HG02884 (cell line): ENCODE measurements at regions not wholly inside any gene's neighbourhood (a gene's known extent, or its start where the extent isn't known, plus 50 kb on each side); places are given as distances from the start of the nearest gene placed in this dataset.

Experiments
- ATAC-seq: cut with Tn5 transposase; IDR thresholded peaks from one replicate; pipeline ENCODE4 v1.9.1; 2021; ENCODE audit warnings: mild to moderate bottlenecking, moderate library complexity; ENCODE audit not compliant: unreplicated experiment

- no peak for ATAC-seq
These were observed 774.6 kb upstream of the FAM98A start for GRCh38 chr2:34373586-34374233.

- ATAC-seq, result no peak
These were observed 773.9 kb upstream of the FAM98A start for GRCh38 chr2:34372967-34373366.

GRCh38 chr2:34371711-34372110 lies 772.6 kb upstream of the FAM98A start:
- no peak for ATAC-seq

GRCh38 chr2:34368304-34368703 lies 769.2 kb upstream of the FAM98A start:
- ATAC-seq, result no peak

GRCh38 chr2:34365932-34366331 lies 766.8 kb upstream of the FAM98A start:
- no peak for ATAC-seq

GRCh38 chr2:34365512-34365911 lies 766.4 kb upstream of the FAM98A start:
- no peak for ATAC-seq

GRCh38 chr2:34353509-34354113 lies 754.5 kb upstream of the FAM98A start:
- ATAC-seq, result no peak

- no peak for ATAC-seq
These were observed 750.4 kb upstream of the FAM98A start for GRCh38 chr2:34349527-34349926.

- ATAC-seq, result no peak
These were observed 745.9 kb upstream of the FAM98A start for GRCh38 chr2:34345030-34345429.

- ATAC-seq, result no peak
These were observed 741.2 kb upstream of the FAM98A start for GRCh38 chr2:34340307-34340706.

GRCh38 chr2:34337735-34338134 lies 738.6 kb upstream of the FAM98A start:
- ATAC-seq, result no peak

- no peak for ATAC-seq
These were observed 733.7 kb upstream of the FAM98A start for GRCh38 chr2:34332813-34333212.

- ATAC-seq, result no peak
These were observed 721.0 kb upstream of the FAM98A start for GRCh38 chr2:34320056-34320455.

GRCh38 chr2:34317797-34318196 lies 718.7 kb upstream of the FAM98A start:
- no peak for ATAC-seq

GRCh38 chr2:34316788-34317187 lies 717.7 kb upstream of the FAM98A start:
- no peak for ATAC-seq

- no peak for ATAC-seq
These were observed 712.7 kb upstream of the FAM98A start for GRCh38 chr2:34311816-34312215.

GRCh38 chr2:34308140-34308539 lies 709.0 kb upstream of the FAM98A start:
- ATAC-seq, result no peak

- ATAC-seq, result no peak
These were observed 708.5 kb upstream of the FAM98A start for GRCh38 chr2:34307636-34308035.

- ATAC-seq, result no peak
These were observed 707.6 kb upstream of the FAM98A start for GRCh38 chr2:34306745-34307144.

GRCh38 chr2:34305587-34305986 lies 706.5 kb upstream of the FAM98A start:
- ATAC-seq, result no peak

GRCh38 chr2:34294961-34295360 lies 695.9 kb upstream of the FAM98A start:
- ATAC-seq, result no peak

- ATAC-seq, result peak; percentile 75
These were observed 692.0 kb upstream of the FAM98A start for GRCh38 chr2:34291076-34291475.

- ATAC-seq, result no peak
These were observed 688.9 kb upstream of the FAM98A start for GRCh38 chr2:34288016-34288415.
